SK-N-SH (cell line): ENCODE measurements at regions not wholly inside any gene's neighbourhood (a gene's known extent, or its start where the extent isn't known, plus 50 kb on each side); places are given as distances from the start of the nearest gene placed in this dataset.

Source experiments
- CTCF ChIA-PET: fragments of 300-600, 350-600 bp; formaldehyde crosslinking; extraction: SDS; loops from one replicate; lab custom pipeline; 2021; lab: Yijun Ruan, JAX
- POLR2A ChIA-PET: fragments of 350-600 bp; sonication (Branson Sonifier 250); formaldehyde crosslinking; extraction: SDS; loops from one replicate; lab custom pipeline; 2020; ENCODE audit warnings: antibody characterized with exemption, inconsistent platforms; lab: Yijun Ruan, JAX
- DNase-seq: peaks from one replicate; pipeline ENCODE4 v3.0.0; 2012
- H2AFZ ChIP-seq: fragments of 200-600 bp; sonication (generic); 2 replicates; pipeline ENCODE4 v1.8.1; 2016; ENCODE audit warnings: antibody characterized with exemption, mild to moderate bottlenecking, low read depth
- H3F3A ChIP-seq: fragments of 200-600 bp; sonication (generic); replicated peaks from 2 replicates; pipeline ENCODE3; 2016; ENCODE audit warnings: antibody characterized with exemption, mild to moderate bottlenecking; ENCODE audit not compliant: insufficient read depth
- H3K27ac ChIP-seq, 2 experiments: fragments of 200-500 bp in 1 of 2; fragments of 200-600 bp in 1 of 2; sonication (Bioruptor generic) in 1 of 2; sonication (generic), shearing (Covaris generic) in 1 of 2; 2 replicates each; pipeline versions ENCODE4 v1.5.1 to v1.6.1; 2014 to 2016; ENCODE audit warnings: low read depth in 2 of 2, inconsistent platforms in 1 of 2, low read length in 1 of 2, mild to moderate bottlenecking in 1 of 2, mixed read lengths in 1 of 2
- H3K27me3 ChIP-seq: fragments of 200-600 bp; sonication (generic), shearing (Covaris generic); 2 replicates; pipeline ENCODE4 v1.6.1; 2016; ENCODE audit warnings: mixed run types; ENCODE audit not compliant: insufficient read depth
- H3K36me3 ChIP-seq, 2 experiments: fragments of 200-500 bp in 1 of 2; fragments of 200-600 bp in 1 of 2; sonication (Bioruptor generic) in 1 of 2; sonication (generic) in 1 of 2; replicated peaks in 1 of 2; 2 replicates each; pipeline versions ENCODE3 to v1.5.1; 2014 to 2016; ENCODE audit warnings: low read length in 1 of 2, mild to moderate bottlenecking in 1 of 2; ENCODE audit not compliant: insufficient read depth in 2 of 2, control insufficient read depth in 1 of 2
- H3K4me1 ChIP-seq, 2 experiments: fragments of 200-500 bp in 1 of 2; fragments of 200-600 bp in 1 of 2; sonication (Bioruptor generic) in 1 of 2; sonication (generic), shearing (Covaris generic) in 1 of 2; 2 replicates each; pipeline versions ENCODE4 v1.5.1 to v1.6.1; 2014 to 2016; ENCODE audit warnings: low read depth in 1 of 2, low read length in 1 of 2, mixed run types in 1 of 2; ENCODE audit not compliant: insufficient read depth in 2 of 2, control insufficient read depth in 1 of 2
- H3K4me2 ChIP-seq: fragments of 200-600 bp; sonication (generic), shearing (Covaris generic); 2 replicates; pipeline ENCODE4 v1.6.1; 2017; ENCODE audit warnings: mixed run types
- H3K4me3 ChIP-seq, 2 experiments: fragments of 200-500 bp in 1 of 2; fragments of 200-600 bp in 1 of 2; sonication (Bioruptor generic) in 1 of 2; sonication (generic), shearing (Covaris generic) in 1 of 2; 2 replicates each; pipeline versions ENCODE4 v1.5.1 to v1.8.1; 2014 to 2016; ENCODE audit warnings: low read depth in 2 of 2, inconsistent platforms in 1 of 2, low read length in 1 of 2, mild to moderate bottlenecking in 1 of 2, mixed read lengths in 1 of 2, moderate library complexity in 1 of 2
- H3K79me2 ChIP-seq: fragments of 200-600 bp; sonication (generic); 2 replicates; pipeline ENCODE4 v1.8.1; 2017; ENCODE audit warnings: mild to moderate bottlenecking; ENCODE audit not compliant: insufficient read depth
- H3K9ac ChIP-seq: fragments of 200-600 bp; sonication (generic); 2 replicates; pipeline ENCODE4 v1.6.1; 2017; ENCODE audit warnings: mixed run types
- H3K9me2 ChIP-seq: fragments of 200-600 bp; sonication (generic); 2 replicates; pipeline ENCODE4 v1.6.1; 2017; ENCODE audit warnings: mixed run types
- H3K9me3 ChIP-seq: fragments of 200-600 bp; sonication (generic); 2 replicates; pipeline ENCODE4 v1.6.1; 2017; ENCODE audit warnings: mixed run types, mild to moderate bottlenecking, moderate library complexity
- H4K20me1 ChIP-seq: fragments of 200-600 bp; sonication (generic); 2 replicates; pipeline ENCODE4 v1.6.1; 2017; ENCODE audit warnings: mild to moderate bottlenecking, mixed run types; ENCODE audit not compliant: insufficient read depth
- CHD2 ChIP-seq: fragments of 150-350 bp; IDR thresholded peaks from 2 replicates; pipeline ENCODE4 v1.6.1; 2018; ENCODE audit warnings: low read length; ENCODE audit not compliant: partially characterized antibody
- CTCF ChIP-seq: fragments of 200-600 bp; sonication (generic); IDR thresholded peaks from 2 replicates; pipeline ENCODE4 v1.6.1; 2017; ENCODE audit warnings: antibody characterized with exemption, mild to moderate bottlenecking, moderate library complexity
- EZH2phosphoT487 ChIP-seq: fragments of 200-600 bp; sonication (generic); IDR thresholded peaks from 2 replicates; pipeline ENCODE4 v1.6.1; 2017; ENCODE audit warnings: low read depth, mixed run types, mild to moderate bottlenecking, antibody characterized with exemption, moderate library complexity, borderline replicate concordance
- GATA2 ChIP-seq: sonication (generic); formaldehyde crosslinking; IDR thresholded peaks from 2 replicates; pipeline ENCODE4 v1.5.0; 2020; ENCODE audit warnings: mild to moderate bottlenecking, missing genetic modification reagents
- JUND ChIP-seq: IDR thresholded peaks from 2 replicates; pipeline ENCODE4 v1.4.0; 2012
- MEF2A ChIP-seq: IDR thresholded peaks from 2 replicates; pipeline ENCODE4 v1.4.0; 2012; ENCODE audit warnings: low read depth, borderline replicate concordance
- MXI1 ChIP-seq: IDR thresholded peaks from 2 replicates; pipeline ENCODE4 v1.6.1; 2012; ENCODE audit warnings: mild to moderate bottlenecking, low read depth, low read length, improper control_type of control experiment
- NRF1 ChIP-seq: IDR thresholded peaks from 2 replicates; pipeline ENCODE4 v1.6.1; 2012; ENCODE audit warnings: low read depth, mild to moderate bottlenecking, low read length
- POLR2AphosphoS5 ChIP-seq: IDR thresholded peaks from 2 replicates; pipeline ENCODE4 v1.6.1; 2012; ENCODE audit warnings: low read depth, low read length
- RAD21 ChIP-seq: IDR thresholded peaks from 2 replicates; pipeline ENCODE4 v1.6.1; 2012; ENCODE audit warnings: mild to moderate bottlenecking, low read length
- RCOR1 ChIP-seq: fragments of 150-350 bp; IDR thresholded peaks from 2 replicates; pipeline ENCODE4 v1.6.1; 2017; ENCODE audit warnings: antibody characterized with exemption, low read length
- RXRA ChIP-seq: IDR thresholded peaks from 2 replicates; pipeline ENCODE4 v1.4.0; 2012; ENCODE audit warnings: low read depth, mild to moderate bottlenecking, borderline replicate concordance
- SIN3A ChIP-seq: IDR thresholded peaks from 2 replicates; pipeline ENCODE4 v1.6.1; 2012; ENCODE audit warnings: low read depth, mild to moderate bottlenecking, low read length, moderate library complexity, borderline replicate concordance
- SMC3 ChIP-seq: IDR thresholded peaks from 2 replicates; pipeline ENCODE4 v1.6.1; 2012; ENCODE audit warnings: low read depth, low read length, improper control_type of control experiment
- YY1 ChIP-seq: IDR thresholded peaks from 2 replicates; pipeline ENCODE4 v1.4.0; 2012; ENCODE audit warnings: low read depth, mild to moderate bottlenecking
- WGBS: methylation state at CpG from one replicate; pipeline ENCODE4 v1.1.6; 2017; ENCODE audit warnings: low lambda C conversion rate; 5-methylcytosine and 5-hydroxymethylcytosine counted together
- TF ChIP-seq, protein P1 (sequence below): IDR thresholded peaks from 2 replicates; pipeline ENCODE4 v1.6.1; 2012; ENCODE audit warnings: mild to moderate bottlenecking, low read depth, low read length, moderate library complexity

DNA sequence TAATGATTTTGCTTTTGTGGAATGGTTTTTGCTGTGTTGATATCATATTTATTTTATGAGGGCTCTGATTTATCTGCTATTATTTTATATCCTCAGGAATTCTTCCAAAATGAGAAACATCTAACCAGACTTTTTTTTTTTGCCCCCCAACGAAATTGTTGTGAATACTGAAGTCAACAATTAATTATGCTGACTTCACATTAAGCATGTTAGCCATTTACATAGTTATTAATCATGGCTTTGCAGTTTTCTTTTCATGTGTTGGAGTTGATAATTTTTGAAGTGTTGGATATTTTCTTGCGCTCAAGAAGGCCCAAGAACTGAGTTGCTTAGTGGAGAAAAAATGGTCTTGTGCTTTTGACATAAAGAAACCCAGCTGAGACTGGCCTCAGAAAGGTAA lies 246.6 kb upstream of the CRY1 start:
- Histone ChIP-seq H3K4me1 (peaks cover 0 to 6% of the 10 kb centered on the region in 2 experiments; a peak in 1 of 4 replicates), H3K9me2 (no peaks in the 10 kb centered on the region), H3K9me3 (no peaks in the 10 kb centered on the region), H3K36me3 (no peaks in the 10 kb centered on the region), H2AFZ (no peak overlapping the region), H3K27ac (no peak overlapping the region), H3K27me3 (no peaks in the 10 kb centered on the region), H3F3A (no peaks in the 10 kb centered on the region), H3K4me2 (no peak overlapping the region), H3K9ac (no peak overlapping the region), H3K4me3 (no peak overlapping the region), H4K20me1 (no peaks in the 10 kb centered on the region), H3K79me2 (no peaks in the 10 kb centered on the region)
- CTCF ChIA-PET, result interaction anchor here (0.7 to 1.6 kb wide), 5 partner anchors 9 to 246 kb away, joined by 3 to 4 read pairs (median 3); partner anchors contain the start of gene CRY1
- DNase-seq, result no peak
- TF ChIP-seq MEF2A (no peak), CHD2 (no peak), EZH2phosphoT487 (no peak), CTCF (no peak), NRF1 (no peak), GATA2 (no peak), RCOR1 (no peak), MXI1 (no peak), YY1 (no peak), RXRA (no peak), RAD21 (no peak), POLR2AphosphoS5 (no peak), SIN3A (no peak), SMC3 (no peak), JUND (no peak)
- TF ChIP-seq, protein P1, sequence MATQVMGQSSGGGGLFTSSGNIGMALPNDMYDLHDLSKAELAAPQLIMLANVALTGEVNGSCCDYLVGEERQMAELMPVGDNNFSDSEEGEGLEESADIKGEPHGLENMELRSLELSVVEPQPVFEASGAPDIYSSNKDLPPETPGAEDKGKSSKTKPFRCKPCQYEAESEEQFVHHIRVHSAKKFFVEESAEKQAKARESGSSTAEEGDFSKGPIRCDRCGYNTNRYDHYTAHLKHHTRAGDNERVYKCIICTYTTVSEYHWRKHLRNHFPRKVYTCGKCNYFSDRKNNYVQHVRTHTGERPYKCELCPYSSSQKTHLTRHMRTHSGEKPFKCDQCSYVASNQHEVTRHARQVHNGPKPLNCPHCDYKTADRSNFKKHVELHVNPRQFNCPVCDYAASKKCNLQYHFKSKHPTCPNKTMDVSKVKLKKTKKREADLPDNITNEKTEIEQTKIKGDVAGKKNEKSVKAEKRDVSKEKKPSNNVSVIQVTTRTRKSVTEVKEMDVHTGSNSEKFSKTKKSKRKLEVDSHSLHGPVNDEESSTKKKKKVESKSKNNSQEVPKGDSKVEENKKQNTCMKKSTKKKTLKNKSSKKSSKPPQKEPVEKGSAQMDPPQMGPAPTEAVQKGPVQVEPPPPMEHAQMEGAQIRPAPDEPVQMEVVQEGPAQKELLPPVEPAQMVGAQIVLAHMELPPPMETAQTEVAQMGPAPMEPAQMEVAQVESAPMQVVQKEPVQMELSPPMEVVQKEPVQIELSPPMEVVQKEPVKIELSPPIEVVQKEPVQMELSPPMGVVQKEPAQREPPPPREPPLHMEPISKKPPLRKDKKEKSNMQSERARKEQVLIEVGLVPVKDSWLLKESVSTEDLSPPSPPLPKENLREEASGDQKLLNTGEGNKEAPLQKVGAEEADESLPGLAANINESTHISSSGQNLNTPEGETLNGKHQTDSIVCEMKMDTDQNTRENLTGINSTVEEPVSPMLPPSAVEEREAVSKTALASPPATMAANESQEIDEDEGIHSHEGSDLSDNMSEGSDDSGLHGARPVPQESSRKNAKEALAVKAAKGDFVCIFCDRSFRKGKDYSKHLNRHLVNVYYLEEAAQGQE, result no peak
- POLR2A ChIA-PET, result no interaction called here
- WGBS, result 49% methylated on average over 2 of the region's 2 CpGs
